ENCODE measurements at regions not wholly inside any gene's neighbourhood (a gene's known extent, or its start where the extent isn't known, plus 50 kb on each side); places are given as distances from the start of the nearest gene placed in this dataset.

DNA sequence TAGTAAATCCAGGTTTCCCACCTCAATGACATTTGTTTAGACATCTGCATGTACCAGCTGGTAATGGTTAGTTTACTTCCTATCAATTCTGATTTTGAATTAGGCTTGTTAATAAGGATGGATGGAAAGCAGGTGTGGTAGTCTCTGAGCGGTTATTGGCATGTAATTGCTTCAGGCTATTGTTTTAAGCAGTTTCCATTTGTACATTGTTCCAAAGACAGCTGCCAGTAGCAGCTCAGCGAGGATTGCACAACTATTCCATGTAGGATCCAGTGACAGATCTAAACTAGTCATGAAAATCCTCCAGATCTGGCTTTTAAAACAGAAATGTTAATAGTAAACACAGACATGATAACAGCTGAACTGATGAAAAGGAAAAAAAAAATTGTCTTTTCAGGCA is 436.0 kb upstream of the ADARB2 start:
- no peak for DNase-seq (ENCODE audit: low read depth)

DNA sequence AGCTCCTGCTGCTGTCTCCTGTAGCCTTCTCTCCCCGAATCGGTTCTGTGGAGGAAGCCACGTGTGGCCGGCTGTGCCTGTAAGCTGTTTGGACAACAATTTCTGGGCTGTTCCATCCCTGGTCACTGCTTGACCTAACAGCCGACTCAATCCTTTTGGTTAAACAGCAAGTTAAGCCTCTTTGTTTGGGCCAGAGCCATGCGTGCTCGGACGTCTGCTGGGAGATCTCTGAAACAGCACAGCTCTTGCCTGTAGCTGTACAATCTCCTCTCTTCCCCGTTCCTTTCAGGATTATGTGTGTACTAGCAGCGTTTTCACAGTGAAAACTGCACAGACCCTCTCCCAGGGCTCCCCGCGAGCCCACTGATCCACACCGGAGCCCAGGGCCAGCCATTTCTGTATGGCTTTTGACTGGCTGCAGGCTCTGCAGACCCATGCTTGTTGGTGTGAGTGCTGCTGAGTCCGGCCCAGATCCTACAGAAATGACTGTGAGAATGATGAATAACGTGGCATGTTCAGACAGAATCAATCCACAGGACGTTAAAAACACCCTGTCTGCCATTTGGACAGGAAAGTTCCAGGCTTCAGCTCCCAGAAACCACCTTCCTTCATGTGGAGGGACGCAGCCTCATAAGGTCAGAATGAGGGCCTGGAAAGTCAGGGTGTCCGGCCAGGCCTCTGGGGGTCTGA is 428.6 kb upstream of the ADARB2 start:
- no peak for DNase-seq (ENCODE audit: low read depth)

DNA sequence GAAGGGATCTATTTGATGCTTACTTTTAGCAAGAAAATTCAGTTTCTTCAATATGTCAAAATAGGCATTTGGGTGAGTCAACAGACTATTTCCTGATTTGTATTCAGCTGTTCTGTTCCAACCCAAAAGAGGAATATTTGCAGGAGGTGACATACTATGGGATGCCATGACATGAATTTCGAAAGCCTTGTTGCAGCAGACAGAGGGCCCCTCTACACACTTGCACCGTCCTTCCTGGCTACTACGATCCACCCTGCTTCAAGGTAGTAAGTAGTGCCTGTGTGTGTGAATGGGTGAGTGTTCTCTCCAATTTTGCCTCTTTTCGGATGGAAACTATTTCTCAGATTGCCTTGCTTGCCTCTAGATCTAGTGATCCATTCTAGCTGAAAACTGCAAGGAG is 413.0 kb upstream of the ADARB2 start:
- DNase-seq (ENCODE audit: low read depth), result no peak

DNA sequence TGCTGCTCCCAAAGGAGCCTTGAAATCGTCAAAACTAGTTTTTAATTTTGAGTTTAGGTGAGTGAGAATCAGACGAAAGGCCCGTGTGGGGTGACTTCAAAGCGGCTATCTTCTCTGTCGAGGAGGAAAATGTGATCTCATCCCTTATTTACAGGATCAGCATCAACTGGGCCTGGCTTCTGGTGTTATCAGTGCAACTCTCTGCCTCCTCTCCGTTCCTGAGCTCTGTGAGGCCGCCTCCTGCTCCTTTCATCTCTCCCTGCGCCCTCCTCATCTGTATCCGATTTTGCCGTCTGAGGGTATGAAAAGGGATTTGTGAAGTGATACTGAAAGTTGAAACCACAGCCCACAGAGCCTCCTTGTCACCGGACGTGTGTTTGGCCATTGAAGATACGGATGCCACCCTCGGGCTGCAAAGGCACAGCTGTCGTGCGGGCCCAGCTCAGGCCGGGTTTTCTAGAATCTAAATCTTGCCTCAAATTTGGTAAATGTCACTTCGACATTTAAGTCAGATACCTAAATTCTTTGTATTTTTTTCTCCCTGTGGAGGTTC is 408.7 kb upstream of the ADARB2 start:
- no peak for DNase-seq (ENCODE audit: low read depth)

DNA sequence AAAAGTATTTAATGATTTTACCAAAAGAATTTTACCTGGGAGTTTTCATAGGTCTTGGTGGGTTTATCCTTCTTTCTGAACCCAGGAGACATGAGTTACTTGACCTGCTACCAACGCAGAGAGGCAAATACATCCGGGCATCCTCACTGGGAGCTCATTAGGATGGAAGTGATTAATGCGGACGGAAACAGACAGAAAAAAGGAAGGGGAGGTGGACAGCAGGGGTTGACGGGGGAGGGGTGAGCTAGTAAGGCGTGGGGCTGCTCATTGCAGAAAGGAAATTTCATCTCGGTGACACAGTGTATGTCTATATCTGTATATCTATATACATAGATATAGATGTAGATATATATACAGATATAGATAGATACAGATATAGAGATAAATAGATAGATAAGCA is 408.2 kb upstream of the ADARB2 start:
- DNase-seq (ENCODE audit: low read depth), result no peak

DNA sequence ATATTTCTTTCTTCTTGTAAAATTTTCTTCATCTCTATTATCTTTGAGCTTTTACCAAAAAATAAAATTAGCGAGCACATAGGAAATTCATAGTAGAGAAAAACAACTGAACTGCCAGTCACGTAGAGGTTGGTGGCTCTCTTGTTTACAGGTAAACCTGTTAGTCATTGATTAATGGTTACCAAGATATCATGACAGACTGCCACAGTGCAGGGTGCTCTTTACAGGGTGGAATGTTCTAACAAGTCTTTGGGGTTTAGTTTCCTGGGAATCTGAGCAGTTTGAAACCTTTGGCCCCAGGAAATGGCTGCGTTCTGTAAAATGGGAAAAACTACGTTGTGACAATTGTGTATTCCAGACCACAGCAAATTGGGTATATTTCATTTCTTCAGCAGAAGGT is 407.3 kb upstream of the ADARB2 start:
- no peak for DNase-seq (ENCODE audit: low read depth)

DNA sequence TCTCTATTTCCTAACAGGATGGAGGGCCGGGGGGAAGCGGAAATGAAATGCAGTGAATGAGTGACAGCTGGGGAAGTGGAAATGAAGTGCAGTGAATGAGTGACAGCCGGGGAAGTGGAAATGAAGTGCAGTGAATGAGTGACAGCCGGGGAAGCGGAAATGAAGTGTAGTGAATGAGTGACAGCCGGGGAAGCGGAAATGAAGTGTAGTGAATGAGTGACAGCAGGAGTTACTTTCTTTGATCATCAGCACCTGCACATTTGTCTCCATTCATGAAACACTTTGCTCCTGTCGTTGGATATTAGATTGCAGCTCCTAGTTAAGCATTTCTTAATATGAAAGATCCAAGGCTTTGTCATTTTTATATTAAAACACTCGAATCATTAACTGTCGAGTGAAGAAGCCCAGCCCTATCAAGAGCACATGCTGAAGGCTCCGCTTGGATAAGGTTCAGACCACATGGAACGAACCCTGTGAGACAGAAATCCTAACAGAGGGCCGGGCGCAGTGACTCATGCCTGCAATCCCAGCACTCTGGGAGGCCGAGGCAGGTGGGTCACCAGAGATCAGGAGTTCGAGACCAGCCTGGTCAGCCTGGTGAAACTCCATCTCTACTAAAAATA is 406.0 kb upstream of the ADARB2 start:
- DNase-seq (ENCODE audit: low read depth), result no peak

DNA sequence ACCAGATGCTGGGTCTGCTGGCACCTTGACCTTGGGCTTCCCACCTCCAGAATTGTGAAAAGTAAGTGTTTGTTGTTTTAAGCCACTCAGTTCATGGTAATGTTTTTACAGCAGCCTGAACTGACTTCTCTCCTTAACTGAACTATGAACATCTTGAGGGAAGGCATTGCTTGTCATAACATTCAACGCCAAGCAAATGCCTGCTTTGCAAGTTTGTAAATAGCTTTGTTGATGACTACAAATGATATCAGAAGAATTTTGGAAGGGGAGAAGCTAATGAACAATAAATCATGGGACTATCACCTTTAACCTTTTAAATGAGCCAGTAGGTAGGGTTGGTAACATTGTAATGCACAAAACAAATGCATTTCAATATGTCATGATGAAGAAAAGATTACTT is 402.4 kb upstream of the ADARB2 start:
- no peak for DNase-seq (ENCODE audit: low read depth)

DNA sequence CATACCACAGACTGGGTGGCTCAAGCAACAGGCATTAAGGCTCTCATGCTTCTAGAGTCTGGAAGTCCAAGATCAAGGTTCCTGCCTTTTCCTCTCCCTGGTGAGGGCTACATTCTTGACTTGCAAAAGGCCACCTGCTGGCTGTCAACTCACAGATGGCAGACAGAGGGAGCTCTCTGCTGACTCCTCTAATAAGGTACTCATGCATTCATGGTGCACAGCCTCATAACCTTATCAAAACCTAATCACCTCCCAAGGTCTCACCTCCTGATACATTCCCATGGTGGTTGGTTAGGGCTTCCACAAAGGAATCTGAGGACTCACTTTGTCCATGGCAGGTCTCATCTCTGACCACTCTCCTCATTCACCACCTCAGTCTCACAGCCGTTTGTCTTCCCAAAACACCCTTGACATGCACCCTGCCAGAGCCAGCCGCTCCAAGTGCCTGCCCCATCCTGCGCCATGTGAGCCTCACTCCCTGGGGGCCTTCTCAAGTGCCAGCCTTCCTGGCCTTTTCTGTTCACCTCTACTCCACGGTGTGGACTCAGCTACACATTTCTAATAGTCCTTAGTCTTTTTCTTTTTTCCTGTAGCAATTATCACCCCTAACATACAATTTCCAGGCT is 400.3 kb upstream of the ADARB2 start:
- no peak for DNase-seq (ENCODE audit: low read depth)

DNA sequence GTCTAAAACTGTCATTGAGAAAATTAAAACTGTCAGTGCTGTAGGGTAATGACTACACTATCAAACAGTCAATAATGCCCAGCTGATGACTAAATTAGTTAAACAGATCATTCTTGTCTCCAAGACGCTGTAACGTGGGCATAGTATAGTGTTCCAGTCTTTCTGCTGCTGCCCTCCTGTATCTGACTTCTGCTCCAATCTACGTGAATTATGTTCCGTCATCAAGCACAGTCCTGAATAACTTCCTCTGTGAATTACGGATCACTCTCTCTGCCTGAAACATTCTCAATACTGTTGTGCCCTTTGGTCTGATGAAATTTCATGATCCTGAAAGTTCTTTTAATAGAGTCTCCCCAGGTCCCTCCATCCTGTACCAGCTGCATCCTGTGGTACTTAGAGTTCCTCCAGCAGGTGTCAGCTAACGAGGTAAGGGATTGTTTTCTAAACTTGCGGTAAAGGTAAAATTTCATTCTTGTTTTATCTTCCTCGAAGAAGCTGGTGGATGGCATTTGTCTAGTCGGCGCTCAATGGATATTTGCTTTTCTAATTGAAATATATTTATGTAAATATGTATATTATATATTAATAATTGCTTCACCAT is 393.5 kb upstream of the ADARB2 start:
- no peak for DNase-seq (ENCODE audit: low read depth)

DNA sequence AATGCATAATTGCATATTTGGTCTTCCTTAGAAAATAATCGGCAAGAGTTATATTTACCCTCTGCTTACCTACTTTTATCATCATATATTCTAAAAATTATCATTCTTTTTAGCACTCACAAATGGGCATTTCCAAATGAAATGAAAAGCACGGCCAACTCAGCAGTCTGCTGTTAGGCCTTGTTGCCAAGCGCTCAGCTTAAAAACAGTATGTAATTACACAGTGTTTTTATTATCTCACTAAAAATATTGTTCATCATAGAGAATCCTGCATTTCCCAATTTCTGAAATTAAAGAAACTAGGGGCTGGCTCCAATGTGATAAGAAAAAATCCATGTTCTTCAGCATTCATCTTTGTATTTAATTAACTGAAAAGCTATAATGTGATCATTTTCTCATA is 391.7 kb upstream of the ADARB2 start:
- no peak for DNase-seq (ENCODE audit: low read depth)

DNA sequence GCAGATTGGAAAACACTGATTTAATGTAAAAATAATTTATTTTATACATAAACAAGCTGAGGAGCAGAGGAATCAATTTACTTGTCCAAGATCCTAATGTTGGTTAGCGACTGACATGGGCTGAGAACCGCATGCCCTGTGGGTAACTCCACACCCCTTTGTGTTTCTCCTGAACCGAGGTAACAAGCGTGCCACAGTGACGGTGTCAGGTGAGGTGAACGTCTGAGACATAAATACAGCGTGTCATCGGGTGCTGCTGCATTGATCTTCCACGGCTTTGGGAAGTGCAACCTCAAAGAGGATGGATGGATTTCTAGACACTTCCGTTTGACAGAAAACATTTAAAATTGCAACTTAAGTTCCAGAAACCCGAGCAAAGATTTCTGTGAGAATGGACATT is 386.8 kb upstream of the ADARB2 start:
- DNase-seq (ENCODE audit: low read depth), result no peak

DNA sequence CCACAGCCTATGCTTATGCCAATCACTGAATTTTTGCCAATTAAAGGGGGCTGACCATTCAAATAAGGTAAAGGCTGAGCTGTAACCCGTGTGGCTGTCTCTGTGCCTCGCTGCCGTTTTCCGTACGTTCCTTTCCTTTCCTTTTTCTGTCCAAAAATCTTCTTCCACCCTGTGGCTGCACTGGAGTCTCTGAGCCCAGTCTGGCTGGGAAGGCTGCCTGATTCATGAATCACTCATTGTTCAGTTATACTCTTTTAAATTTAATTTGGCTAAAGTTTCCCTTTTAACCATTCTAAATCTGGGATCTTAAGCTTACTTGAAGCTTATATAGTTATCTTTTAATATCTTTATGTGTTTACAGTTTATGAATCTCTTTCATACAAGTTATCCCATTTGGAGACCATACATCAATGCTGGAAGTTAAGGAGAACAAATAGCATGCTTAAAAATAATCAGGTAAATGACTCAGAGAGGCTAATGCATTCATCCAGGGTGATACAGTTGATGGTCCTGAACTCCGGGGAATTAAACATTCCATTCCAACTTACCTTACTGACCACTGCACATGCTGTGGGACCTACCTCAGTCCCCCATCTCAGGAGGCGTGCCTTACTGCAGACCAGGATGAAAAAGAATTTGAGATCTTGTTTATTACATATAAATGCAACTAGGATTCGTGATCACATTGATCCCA is 385.3 kb upstream of the ADARB2 start:
- DNase-seq (ENCODE audit: low read depth), result no peak

DNA sequence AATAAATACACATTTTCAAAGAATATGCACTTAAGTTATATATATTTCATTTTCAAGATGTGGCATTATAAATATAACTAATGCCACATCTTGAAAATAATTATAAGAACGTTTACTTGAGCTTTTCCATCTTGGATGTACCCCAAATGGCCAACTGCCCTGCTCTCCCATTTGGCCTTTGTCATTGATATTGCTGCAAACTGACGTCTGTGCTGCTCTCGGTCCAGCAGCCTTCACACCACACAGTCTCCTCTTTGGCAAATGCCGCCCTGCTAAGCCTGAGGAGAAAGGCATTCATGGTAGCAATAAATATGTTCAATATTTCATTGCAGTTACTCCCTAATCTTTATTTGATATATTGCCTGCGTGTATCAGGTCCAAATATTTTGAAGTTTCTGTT is 384.6 kb upstream of the ADARB2 start:
- no peak for DNase-seq (ENCODE audit: low read depth)

DNA sequence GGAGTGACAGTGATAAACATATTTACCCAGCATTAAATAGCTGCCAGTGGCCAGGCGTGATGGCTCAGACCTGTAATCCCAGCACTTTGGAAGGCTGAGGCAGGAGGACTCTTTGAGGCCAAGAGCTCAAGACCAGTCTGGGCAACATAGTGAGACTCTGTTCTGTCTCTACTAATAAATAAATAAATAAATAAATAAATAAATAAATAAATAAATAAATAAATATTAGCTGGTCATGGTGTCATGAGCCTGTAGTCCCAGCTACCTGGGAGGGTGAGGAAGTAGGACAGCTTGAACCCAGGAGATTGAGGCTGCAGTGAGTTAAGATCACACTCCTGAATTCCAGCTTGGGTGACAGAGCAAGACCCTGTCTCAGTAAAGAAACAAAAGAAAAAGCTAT is 384.0 kb upstream of the ADARB2 start:
- no peak for DNase-seq (ENCODE audit: low read depth)

DNA sequence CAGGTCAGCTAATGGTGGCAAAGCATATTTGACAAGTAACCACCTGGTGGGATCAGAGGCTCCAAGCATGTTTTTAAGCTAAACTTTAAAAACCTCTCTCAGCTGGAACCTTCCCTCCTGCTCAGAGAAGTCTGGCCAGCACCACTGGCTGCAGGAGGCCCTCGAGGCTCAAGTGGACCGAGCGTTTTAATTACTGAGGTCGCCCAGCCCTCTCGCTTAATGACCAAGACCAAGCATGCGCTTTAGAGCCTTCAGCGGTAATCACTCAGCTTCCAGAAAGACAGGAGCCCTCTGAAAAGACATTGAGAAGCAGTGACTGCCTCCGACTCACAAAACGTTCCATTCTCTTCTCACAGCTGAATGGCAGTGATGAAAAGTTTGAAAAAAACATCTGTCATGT is 383.4 kb upstream of the ADARB2 start:
- no peak for DNase-seq (ENCODE audit: low read depth)

DNA sequence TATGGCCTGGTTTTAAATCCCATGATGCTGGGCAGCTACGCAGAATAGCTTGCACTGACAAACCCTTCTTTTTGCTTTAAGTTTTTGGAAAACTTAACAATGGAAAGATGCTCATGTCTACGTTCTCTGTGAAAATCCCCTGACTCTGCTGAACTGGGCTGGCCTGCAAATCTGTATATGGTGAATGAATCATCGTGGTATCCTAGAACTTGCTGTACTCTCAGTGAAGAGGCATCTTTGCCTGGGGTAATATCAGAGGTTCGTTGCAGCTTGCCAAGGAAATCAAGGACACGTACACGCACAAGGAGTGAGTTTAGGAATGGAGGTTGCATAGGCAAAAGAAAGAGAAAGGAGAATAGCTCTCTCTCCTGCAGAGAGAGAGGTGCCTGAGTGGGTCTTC is 382.0 kb upstream of the ADARB2 start:
- DNase-seq (ENCODE audit: low read depth), result no peak

DNA sequence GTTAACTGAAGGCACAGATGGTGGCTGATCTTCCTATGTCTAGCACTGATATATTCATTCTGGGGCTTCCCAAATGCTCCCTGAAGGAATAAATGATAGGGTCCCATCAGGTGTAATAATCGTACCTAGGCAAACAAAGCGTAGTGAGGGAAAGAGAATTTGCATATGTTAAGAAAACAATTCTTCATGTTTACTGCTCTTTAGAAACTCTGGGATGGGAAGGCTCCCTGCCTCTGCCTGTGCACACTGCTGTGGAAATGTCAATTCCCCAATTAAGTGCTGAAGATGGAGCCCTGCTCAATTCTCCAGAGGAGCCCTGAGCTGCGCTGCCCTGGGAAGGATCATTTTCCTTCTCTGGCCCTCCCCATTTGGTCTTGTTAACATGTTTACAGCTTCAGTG is 380.9 kb upstream of the ADARB2 start:
- DNase-seq (ENCODE audit: low read depth), result no peak

DNA sequence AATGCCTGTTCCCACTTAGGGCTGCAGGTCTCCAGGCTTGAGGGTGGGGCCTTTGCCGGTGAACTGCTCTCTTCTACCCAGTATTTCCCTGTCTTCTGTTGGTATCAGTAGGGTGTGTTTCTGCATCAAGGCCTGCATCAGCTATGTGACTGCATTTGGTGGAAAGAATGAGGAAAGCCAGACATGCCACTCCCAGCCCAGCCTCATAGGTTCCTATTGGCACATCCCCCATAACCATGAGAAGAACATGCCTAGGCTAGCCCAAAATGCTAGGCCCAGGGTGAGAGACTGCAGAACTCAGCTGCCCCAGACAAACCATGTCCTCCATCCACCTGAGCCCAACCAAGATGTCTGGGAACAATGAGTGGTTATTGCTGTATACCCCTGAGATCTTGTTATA is 380.3 kb upstream of the ADARB2 start:
- DNase-seq (ENCODE audit: low read depth), result no peak

DNA sequence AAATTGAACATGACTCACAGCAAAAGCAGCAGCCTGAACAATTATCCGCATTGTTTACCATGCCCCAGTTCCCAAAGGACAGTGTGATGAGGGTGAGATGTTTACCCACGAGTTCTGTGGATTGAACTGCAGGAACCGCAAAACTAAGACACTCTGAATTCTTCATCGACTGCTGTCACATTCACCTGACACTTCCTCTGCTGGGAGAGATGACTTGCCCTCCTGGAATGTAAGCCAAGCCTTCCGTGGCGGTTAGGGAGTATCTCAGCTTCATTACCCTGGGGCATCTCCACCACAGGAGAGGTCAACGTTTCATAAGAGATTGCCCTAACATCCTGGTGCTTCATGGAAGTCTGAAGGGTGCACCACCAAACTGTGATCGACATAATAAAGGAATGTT is 374.6 kb upstream of the ADARB2 start:
- DNase-seq (ENCODE audit: low read depth), result no peak

DNA sequence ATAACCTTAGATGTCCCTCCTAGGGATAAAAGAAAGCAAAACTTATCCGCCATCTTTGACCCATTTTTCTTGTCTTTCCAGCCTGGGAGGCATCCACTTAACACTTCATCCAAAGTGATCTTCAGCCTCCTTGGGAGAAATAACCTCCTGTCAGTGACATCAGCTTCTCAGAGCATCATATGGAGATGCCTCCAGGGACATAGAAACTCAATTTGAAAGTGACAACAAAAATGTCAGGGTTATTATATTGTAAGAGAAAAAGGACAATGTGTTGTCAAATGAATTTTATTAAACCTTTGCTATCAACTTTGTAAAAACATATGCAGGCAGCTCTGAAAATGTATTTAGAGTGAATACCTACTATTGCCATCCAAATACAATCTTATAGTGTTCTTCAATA is 371.2 kb upstream of the ADARB2 start:
- DNase-seq (ENCODE audit: low read depth), result no peak

DNA sequence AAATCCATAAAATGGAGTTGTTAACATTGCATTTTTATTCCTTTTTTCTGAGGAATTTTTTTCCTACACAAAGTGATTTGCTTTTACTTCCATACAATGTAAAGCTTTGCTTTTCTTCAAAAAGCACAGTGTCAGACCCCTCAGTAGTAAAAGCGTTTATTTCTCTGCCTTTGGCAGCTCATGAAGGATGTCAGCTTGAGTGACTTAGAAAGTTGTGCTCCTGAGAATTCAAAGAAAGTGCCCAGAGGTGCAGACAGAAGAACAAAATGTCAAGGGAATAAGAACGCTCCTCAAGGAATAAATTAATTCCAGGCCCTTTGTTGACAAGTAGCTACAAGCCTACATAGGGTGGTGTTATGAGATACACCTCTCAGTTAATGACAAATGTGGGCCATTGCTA is 369.3 kb upstream of the ADARB2 start:
- no peak for DNase-seq (ENCODE audit: low read depth)

DNA sequence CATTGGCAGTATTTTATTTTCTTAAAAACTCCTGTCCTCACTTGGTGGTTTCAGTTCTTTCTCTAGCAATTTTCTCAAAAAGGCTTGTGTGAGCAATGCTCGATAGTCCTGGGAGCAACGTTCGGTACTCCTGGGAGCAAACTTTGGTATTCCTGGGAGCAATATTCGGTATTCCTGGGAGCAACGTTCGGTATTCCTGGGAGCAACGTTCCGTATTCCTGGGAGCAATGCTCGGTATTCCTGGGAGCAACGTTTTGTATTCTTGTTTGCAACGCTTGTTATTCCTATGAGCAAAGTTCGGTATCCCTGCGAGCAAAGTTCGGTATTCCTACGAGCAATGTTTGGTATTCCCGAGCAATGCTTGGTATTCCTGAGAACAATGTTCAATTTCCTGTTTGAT is 362.0 kb upstream of the ADARB2 start:
- DNase-seq (ENCODE audit: low read depth), result no peak

Data from EH (cell line).